NCI-H1105 treated with DMSO at 0.1 percent for 48 hours (cell line): ENCODE measurements at regions not wholly inside any gene's neighbourhood (a gene's known extent, or its start where the extent isn't known, plus 50 kb on each side); places are given as distances from the start of the nearest gene placed in this dataset.

ENCODE experiments used
- DNase-seq: peaks from one replicate; lab custom pipeline; 2025; lab: John Stamatoyannopoulos, UW

GRCh38 chr5:152270096-152270495 is 135.0 kb downstream of the NMUR2 start:
- DNase-seq = no peak

DNA sequence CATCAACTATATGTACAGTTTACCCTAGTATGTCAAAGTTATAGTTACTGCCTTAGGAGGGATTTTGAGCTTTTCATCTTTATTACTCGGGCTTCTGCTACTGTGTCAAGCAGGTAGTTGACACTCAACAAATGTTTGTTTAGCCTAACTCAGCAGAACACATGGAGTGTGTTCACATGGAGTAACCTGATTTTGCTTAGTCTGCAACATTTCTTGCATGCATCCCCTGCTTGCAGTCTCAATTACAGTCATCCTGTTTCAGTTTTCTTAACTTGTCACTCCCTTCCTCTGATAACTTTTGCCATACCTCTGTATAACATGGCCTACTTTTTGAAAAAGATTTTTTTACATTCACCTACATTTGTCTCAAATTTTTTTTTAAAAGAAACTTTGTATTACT is 135.5 kb downstream of the NMUR2 start:
- DNase-seq = no peak

GRCh38 chr5:152264645-152265254 is 140.3 kb downstream of the NMUR2 start:
- DNase-seq = no peak

DNA sequence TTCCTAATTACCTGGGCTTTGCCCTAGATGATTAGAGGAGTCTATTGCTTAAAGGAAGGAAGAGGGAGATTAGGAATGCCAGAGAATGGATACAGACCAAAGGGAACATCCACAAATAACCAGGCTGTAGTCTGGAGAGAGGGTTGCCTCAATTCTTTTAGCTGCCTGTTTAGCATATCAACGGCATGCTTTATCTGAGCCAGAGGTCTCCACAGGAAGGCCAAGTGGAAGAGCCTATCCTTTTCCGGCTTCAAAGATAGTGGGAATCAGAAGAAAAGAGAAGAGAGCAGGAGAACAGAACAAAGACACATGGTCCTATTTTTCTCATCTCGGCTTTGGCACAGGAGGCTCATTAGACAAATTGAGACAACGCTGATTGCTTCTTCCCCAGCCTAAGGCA is 142.4 kb downstream of the NMUR2 start:
- no peak for DNase-seq

DNA sequence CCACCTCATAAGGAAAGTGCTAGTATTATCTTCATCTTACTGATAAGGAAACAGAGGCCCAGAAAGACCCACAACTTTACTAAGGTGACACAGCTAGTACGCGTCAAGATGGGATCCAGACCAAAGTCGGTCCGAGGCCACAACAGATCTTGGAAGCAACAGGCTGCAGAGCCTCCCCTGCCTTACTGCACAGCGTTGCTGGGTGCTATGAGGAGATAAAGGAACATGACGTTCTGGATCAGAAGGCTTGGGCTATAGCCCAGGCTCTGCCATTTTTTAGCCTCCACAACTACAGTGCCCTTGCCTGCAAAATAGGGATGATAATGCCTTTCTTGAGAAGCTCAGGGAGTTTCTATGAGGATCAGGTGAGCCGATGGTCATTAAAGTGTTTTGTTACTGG is 144.1 kb downstream of the NMUR2 start:
- DNase-seq = no peak

DNA sequence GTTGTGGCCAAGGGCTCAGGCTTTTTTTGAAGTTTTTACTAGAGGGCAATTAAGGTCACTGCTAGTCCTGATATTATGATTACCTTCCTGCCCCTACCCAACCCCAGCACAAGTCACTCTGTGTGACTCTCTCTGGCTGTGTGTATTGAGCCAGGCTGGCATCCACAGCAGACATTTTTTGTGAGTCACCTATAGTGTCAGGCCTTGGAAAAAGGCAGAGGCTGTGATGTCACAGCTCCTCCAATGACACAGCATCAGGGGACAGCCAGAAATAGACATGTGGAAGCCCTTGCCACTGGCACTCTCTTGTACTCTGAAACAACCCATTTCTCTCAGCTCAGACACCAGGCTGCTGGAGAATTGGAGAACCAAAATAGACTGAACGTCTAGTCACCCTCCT is 145.4 kb downstream of the NMUR2 start:
- no peak for DNase-seq

- no peak for DNase-seq
These were observed 148.5 kb downstream of the NMUR2 start for GRCh38 chr5:152256580-152256979.

- no peak for DNase-seq
These were observed 149.7 kb downstream of the NMUR2 start for GRCh38 chr5:152255411-152255810.

DNA sequence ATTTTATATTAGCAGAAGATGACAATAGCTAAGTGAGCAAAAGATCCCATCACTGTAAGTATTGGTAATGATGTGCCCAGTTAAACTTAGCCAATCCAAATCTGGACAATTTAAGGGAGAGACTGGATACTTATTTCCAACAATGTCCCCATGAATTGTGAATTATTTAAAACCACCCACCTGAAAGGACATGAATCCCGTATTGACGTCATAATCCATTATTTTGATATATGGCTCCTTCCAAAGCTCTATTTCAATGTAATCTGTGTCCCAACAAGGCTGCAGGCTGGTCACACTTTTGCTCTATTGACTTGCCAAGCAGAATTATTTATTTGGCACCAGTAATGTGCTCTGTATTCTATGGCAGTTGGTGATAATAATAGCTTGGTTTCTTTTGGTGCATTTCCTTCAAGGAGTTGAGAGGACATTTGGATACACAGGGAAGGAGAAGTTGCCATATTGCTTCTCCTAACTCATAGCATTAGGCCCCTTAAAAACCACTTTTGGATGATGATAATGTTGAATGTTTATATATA is 157.2 kb downstream of the NMUR2 start:
- DNase-seq = no peak

DNA sequence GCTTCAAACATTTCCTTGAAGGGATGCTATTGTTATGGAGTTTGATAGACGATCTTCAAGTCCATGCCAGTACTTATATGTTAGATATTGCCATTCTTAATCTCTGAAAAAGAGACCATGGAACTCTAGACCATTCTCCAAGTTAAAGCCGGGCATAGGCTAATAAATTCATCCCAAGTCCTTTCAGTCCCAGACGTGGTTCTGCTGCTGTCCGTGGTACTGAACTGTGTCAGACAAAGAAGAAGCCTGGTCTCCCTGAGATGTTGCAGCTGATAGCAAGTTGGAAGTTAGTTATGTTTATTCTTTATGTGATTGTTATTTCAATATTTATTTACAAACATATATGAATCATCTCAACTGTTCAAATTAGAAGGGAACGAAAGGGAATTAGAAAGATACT is 158.7 kb downstream of the NMUR2 start:
- DNase-seq = no peak

DNA sequence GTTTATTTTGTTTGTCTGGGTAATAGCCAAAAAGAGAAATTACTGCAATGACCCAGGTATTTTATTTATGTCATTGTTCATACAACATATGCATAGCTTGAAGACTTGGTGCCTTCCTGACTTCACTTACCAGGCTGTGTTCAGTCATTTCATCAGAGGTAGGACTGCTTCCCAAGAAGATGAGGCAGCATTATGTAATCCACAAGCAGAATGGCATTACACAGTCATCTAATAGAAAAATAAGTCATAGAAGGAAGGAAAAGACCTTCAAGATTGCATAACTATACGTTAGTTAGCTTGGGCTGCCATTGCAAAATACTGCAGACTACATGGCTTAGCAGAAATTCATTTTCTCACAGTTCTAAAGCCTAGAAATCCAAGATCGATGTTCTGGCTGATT is 167.5 kb downstream of the NMUR2 start:
- DNase-seq = no peak

GRCh38 chr5:152226191-152226590 is 178.9 kb downstream of the NMUR2 start:
- DNase-seq = no peak

GRCh38 chr5:152221721-152222629 is 183.1 kb downstream of the NMUR2 start:
- no peak for DNase-seq

GRCh38 chr5:152218694-152219093 is 186.4 kb downstream of the NMUR2 start:
- no peak for DNase-seq

DNA sequence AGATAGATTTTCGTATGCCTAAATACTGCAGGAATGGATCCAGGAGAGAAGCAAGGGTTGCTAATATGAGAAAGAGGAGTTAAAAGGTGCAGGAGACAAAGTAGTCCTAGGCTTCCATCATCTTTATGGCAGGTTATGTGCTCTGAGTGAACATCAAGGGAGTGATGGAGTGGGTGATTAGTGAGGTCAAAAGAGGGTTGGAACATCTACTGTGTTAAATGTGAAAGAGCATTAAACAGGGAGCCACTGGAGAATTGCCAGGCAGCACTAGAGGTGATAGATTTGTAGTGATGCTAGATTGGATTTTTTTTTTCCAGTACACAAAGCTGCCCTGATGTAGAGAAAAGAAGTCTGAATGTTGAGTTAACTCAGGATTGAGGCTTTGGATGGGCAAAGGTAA is 199.3 kb downstream of the NMUR2 start:
- no peak for DNase-seq

DNA sequence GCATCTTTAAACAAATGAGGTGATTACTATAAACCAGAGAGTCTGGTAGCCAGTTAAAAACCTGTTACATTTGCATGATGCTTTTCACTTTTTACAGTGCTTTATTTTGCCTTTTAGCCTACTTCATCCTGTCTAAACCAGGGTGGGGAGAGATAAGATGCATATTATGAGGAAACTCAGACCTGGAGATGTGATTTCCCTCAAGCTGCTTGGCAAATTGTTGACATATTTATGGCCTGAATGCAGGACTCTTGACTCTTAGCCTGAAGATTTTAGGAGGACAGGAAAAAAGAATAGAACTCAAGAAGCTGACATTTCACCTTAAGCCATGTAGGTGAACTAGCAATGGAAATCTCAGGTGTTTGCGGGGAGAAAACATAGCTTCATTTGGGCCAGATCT is 202.8 kb downstream of the NMUR2 start:
- no peak for DNase-seq

- no peak for DNase-seq
These were observed 211.5 kb downstream of the NMUR2 start for GRCh38 chr5:152193391-152194107.

DNA sequence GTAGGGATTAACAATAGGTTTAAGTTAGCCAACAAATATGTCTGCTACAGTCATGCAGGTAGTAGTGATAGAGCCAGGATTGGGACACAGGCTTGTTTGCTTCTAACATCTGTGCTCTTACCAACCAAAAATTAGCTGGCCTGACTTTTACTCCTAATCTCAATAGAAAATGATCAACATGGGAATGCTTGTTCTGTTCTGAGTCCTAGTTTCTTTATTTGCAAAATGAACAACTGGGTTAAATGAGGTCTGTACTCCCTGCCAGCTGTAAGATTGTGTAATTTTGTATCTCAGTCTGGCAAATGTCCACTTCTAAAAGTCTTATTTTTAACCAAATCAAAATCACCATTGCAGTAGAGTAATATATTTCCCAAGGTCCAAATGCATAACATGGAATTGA is 216.8 kb downstream of the NMUR2 start:
- no peak for DNase-seq

DNA sequence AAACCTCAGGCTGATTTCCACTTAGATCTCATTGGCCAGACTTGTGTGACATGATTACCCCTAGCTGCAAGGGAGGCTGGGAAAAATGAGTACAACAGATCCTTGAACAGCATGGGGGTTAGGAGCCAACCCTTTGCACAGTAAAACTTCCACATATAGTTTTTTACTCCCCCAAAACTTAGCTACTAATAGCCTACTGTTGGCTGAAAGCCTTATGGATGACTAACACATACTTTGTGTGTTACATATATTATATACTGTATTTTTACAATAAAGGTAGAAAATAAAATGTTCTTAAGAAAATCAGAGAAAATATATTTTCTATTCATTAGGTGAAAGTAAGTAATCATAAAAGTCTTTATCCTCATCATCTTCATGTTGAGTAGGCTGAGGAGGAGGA is 217.4 kb downstream of the NMUR2 start:
- no peak for DNase-seq

- no peak for DNase-seq
These were observed 219.4 kb downstream of the NMUR2 start for GRCh38 chr5:152185547-152186245.

GRCh38 chr5:152184266-152184665 is 220.8 kb downstream of the NMUR2 start:
- DNase-seq = no peak

- DNase-seq = no peak
These were observed 223.6 kb downstream of the NMUR2 start for GRCh38 chr5:152181461-152181860.
